HCT116 (cell line): ENCODE measurements at regions not wholly inside any gene's neighbourhood (a gene's known extent, or its start where the extent isn't known, plus 50 kb on each side); places are given as distances from the start of the nearest gene placed in this dataset.

Experiments
- CTCF ChIP-seq, 3 experiments: fragments of 200-600 bp in 1 of 3; sonication (generic) in 1 of 3; IDR thresholded peaks in 2 of 3; conservative IDR thresholded peaks in 1 of 3; 2 replicates each; pipeline ENCODE4 v1.5.1; 2012 to 2017; ENCODE audit warnings: low read depth in 2 of 3, low read length in 2 of 3, antibody characterized with exemption in 1 of 3, borderline replicate concordance in 1 of 3, control low read depth in 1 of 3, mild to moderate bottlenecking in 1 of 3, mixed read lengths in 1 of 3, mixed run types in 1 of 3, moderate library complexity in 1 of 3; ENCODE audit not compliant: insufficient read depth in 1 of 3
- POLR2A ChIP-seq: IDR thresholded peaks from 2 replicates; pipeline ENCODE4 v1.7.0; 2011; ENCODE audit warnings: borderline replicate concordance; ENCODE audit not compliant: insufficient read depth, insufficient read length; ENCODE audit errors: extremely low read depth
- REST ChIP-seq: IDR thresholded peaks from 2 replicates; pipeline ENCODE4 v1.6.1; 2012; ENCODE audit warnings: low read depth
- ZBTB33 ChIP-seq: IDR thresholded peaks from 2 replicates; pipeline ENCODE4 v1.6.1; 2011; ENCODE audit warnings: mild to moderate bottlenecking, low read length, moderate library complexity; ENCODE audit not compliant: insufficient replicate concordance; ENCODE audit errors: extremely low read depth

- TF ChIP-seq CTCF (IDR thresholded peaks at IDR 0.05 in 2 of 3, conservative IDR thresholded peaks at IDR 0.05 in 1 of 3; ENCODE audit: borderline replicate concordance in 1 of 3, insufficient read depth in 1 of 3, low read depth in 2 of 3, low read length in 2 of 3) (no peak), ZBTB33 (no peak), POLR2A (no peak), REST (no peak)
Measured at GRCh38 chr5:56684159-56684558, 131.2 kb upstream of the MAP3K1 start.
